ENCODE measurements at regions not wholly inside any gene's neighbourhood (a gene's known extent, or its start where the extent isn't known, plus 50 kb on each side); places are given as distances from the start of the nearest gene placed in this dataset.

DNA sequence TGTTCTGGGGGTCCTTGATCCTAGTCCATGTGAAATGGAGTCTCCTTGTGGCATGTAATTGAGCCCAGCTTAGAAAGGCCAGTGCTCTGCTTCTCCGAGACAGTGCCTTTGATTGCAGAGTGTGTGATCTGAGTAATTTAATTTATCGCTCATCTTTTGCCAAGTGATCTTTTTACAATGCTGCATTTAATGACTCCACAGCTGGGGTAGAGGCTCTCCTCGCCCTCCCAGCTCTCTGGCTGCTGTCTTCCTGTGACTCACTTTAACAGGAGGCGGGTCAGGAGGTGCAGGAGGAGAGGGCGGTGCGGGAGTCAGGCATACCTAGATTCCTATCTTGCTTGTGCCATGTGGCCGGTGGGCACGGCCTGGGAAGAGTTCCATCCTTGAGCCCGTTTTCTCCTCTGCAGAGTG is 113.4 kb upstream of the FOXF1 start:
- TF ChIP-seq CTCF (conservative IDR thresholded peaks at IDR 0.05 in 1 of 2, IDR thresholded peaks at IDR 0.05 in 1 of 2; ENCODE audit: extremely low read depth in 1 of 2, insufficient read depth in 1 of 2, low read depth in 1 of 2, low read length in 2 of 2) (no peak), EZH2 (IDR thresholded peaks at IDR 0.05; ENCODE audit: borderline replicate concordance, low read length) (no peak)
